Stimulated activated CD4-positive, alpha-beta T cell treated with anti-CD3 and anti-CD28 coated beads, Interleukin-4, amount 100 ng/mL, for 4 hours (primary cell): ENCODE measurements at regions not wholly inside any gene's neighbourhood (a gene's known extent, or its start where the extent isn't known, plus 50 kb on each side); places are given as distances from the start of the nearest gene placed in this dataset.
"Not testable (repeated sequence)": the region's sequence is repeated elsewhere in the genome, so short reads cannot be mapped to it uniquely, and the experiment has no call there.

ENCODE experiments used
- DNase-seq, 2 experiments: peaks; one replicate each; pipeline ENCODE4 v3.0.0-alpha.2; 2020

- no peak for DNase-seq
These were observed 50.5 kb upstream of the GRIN2A start for GRCh38 chr16:10232757-10233156.

DNA sequence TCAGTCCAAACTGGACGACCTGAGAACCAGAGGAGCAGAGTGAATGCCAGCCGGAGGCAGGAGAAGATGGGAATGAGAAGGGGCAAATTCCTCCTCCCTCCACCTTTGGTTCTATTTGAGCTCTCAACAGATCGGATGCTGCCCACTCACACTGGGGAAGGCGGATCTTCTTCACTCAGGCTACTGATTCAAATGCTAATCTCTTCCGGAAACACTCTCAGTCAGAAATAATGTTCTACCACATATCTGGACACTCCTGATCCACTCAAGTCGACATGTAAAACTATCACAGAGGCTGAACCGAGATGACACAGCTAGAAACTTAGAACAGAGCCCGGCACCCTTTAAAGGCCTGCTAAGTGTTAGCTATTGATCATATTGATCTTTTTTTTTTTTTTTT is 57.4 kb upstream of the GRIN2A start:
- no peak for DNase-seq

- DNase-seq: no peak
These were observed 58.8 kb upstream of the GRIN2A start for GRCh38 chr16:10240854-10241613.

DNA sequence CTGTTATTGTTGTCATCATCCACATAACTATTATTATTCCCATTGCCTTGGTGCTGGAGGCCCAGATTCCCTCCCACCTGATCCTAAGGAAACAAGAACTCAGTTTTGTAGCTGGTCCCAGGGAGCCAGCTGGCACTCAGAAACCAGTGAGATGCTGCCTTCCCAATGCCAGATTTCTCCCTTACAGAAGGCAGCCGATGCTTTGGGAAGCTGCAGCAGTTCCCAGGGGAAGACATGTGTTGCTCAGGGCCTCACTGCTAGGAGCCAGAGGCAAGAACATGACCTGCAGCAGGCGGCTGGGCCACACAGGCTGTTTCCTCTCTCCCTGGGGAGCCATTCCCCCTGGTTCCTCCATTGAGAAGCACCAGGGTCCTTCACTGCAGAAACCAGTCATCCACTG is 59.9 kb upstream of the GRIN2A start:
- no peak for DNase-seq

- DNase-seq: no peak
These were observed 60.7 kb upstream of the GRIN2A start for GRCh38 chr16:10242916-10243315.

- no peak for DNase-seq
These were observed 62.8 kb upstream of the GRIN2A start for GRCh38 chr16:10245002-10245401.

DNA sequence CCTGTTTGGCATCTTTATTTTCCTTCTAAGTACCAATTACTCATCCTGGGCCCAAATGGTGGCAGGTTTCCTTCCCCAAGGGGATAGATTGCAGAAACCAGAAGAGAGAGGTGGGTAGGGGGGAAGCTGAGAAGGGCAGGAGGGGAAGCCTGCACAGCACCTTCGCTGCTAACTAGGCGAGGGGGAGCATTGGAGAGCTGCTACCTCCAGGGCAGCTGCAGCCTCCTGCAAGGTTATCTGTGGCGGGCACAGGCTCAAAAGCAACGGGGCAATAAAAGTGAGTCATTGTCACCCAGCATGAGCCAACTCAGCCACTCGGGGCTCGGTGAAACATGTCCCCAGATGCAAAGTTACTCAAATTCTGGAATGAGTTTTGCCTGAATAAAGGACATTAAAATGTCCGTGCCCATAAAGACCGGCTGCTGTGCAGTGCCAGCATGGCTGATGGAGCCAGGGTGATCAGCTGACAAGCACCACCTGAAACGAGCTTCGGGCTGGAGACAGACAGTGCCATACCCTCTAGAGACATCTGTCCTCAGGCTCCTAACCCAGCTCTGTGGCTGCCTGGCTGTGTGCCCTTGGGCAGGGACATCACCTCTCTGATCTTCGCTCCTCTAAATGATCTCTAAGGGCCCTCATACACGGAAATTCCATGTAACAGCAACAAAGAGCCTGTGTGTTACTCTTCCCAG is 68.1 kb upstream of the GRIN2A start:
- no peak for DNase-seq

DNA sequence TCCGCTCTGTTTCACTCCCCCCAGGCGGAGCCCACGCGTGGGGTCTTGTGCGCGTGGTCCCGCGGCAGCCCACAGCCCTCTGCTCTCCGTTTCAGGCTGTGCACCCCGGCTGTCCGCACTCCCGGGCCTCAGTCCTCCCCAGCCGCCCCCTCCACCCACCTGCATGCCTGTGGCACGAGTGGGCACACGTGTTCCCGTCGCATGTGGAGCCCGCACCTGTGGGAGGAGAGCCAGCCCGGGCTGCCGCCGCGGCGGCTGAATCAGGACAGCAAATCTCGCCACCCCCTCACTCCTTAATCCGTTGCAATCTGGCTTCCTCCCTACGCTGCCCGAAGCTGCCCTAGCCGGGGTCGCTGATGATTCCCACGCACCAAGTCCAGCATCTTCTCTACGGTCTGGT is 69.9 kb upstream of the GRIN2A start:
- DNase-seq: no peak

GRCh38 chr16:10253409-10253808 is 71.2 kb upstream of the GRIN2A start:
- DNase-seq: no peak

- no peak for DNase-seq
These were observed 73.5 kb upstream of the GRIN2A start for GRCh38 chr16:10255728-10256127.

DNA sequence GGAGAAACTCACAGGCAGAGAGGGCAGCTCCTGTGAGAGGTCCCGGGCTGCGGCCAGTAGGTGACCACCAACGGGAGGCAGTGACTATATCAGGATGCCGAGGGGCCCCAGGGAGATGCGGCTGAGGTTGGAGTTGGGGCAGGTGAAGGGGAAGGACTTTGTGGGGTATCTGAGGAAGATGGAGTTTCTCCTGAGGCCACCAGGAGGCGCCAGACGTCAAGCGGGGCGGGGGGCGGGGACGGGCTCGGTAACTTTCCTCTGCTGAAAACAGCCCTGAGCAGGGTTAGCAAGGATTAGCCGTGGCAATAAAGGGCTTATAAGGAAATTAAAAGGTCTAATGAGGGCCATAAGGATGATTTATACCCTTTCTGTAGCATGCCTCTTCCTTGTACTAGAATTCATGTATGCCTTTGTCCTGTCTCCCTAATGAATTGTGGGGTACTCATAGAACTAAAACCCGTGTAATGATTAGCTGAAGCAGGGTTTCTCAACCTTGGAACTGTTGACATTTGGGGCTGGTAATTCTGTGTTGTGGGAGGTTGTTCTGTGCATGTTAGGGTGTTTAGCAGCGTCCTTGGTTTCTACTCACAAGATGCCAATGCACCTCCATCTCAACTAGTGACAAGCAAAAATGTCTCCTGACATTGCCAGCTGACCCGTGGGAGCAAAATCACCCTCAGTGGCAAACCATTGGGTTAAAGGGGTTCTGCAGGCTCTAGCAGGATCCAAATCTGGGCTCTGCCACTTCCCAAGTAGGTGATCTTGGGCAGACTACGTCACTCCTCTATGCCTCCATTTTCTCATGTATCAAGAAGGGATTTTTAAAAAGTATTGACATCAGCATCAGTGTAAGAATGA is 74.8 kb upstream of the GRIN2A start:
- peak; percentile 5 to 40 for DNase-seq

GRCh38 chr16:10257642-10258251 is 75.5 kb upstream of the GRIN2A start:
- not testable (repeated sequence) for DNase-seq

GRCh38 chr16:10258930-10259603 is 76.8 kb upstream of the GRIN2A start:
- not testable (repeated sequence) for DNase-seq

GRCh38 chr16:10261077-10261476 is 78.8 kb upstream of the GRIN2A start:
- DNase-seq: no peak

- DNase-seq: not testable (repeated sequence)
These were observed 79.3 kb upstream of the GRIN2A start for GRCh38 chr16:10261526-10261925.

GRCh38 chr16:10262377-10263132 is 80.3 kb upstream of the GRIN2A start:
- DNase-seq: no peak

DNA sequence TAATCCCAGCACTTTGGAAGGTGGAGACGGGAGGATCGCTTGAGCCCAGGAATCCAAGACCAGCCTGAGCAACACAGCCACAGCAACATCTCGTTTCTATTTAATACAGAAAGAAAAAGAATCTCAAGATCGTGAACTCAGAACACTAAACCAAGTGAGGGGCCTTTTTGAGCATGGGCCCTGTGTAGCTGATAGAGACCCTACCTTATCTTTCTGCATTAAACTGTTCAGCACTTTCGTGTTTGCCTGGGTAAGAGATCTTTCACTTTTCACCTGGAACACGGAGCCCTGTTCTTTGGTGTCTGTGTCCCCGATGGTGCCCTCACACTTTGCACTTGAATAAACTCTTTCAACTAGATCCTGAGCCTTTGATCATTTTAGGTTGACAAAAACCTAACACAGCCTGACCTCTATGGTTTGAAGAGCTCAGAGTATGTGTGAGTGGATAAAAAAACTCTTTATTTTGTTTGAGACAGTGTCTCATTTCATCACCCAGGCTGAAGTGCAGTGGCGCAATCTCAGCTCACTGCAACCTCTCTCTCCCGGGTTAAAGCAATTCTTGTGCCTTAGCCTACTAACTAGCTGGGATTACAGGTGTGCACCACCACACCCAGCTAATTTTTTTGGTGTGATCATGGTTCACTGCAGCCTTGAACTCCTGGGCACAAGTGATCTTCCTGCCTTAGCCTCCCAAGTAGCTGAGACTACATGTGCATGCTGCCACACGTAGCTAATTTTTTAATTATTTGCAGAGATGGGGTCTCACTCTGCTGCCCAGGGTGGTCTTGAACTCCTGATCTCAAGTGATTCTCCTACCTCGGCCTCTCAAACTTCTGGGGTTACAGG is 83.8 kb upstream of the GRIN2A start:
- no peak for DNase-seq

DNA sequence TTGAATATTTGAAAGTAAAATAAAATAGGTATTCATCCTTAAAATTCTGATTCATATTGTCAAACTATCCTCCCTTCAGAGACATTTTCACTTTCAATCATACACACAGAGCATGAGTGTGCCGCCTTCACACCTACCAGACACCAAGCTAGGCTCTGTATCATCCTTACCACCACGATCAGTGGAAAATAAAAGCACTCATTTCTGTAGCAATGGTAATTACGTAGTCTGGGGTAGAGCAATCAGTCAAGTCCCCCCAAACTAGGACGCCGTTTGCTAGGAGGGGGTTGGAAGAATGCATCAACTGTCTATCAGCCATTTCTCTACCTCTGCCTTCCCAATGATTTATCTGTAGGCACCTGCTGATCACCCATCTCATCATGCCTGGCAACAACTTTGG is 84.6 kb upstream of the GRIN2A start:
- peak in 1 of 2 experiments; percentile 5 for DNase-seq

GRCh38 chr16:10269632-10270031 is 87.4 kb upstream of the GRIN2A start:
- no peak for DNase-seq

DNA sequence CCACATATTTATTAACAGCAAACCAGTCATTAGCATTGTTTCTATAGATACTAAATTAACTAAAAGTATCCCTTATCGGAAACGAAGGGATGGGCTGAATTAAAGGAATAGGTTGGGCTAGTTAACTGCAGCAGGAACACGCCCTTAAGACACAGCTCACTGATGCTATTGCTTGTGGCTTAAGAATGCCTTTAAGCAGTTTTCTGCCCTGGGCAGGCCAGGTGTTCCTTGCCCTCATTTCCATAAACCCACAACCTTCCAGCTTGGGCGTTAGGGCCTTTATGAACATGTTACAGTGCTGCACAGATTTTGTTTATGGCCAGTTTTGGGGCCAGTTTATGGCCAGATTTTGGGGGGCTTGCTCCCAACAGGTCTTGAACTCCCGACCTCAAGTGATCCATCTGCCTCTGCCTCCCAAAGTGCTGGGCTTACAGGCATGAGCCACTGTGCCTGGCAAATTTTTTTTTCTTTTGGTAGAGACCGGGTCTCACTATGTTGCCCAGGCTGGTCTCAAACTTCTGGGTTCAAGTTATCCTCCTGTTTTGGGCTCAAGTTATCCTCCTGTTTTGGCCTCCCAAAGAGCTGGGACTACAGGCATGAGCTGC is 90.1 kb upstream of the GRIN2A start:
- DNase-seq: not testable (repeated sequence)
